Stomach (tissue), 8 donors: ENCODE measurements at regions not wholly inside any gene's neighbourhood (a gene's known extent, or its start where the extent isn't known, plus 50 kb on each side); places are given as distances from the start of the nearest gene placed in this dataset.
"Not testable (repeated sequence)": the region's sequence is repeated elsewhere in the genome, so short reads cannot be mapped to it uniquely, and the experiment has no call there.

Source experiments
- DNase-seq, 2 donors: peaks; one replicate each; pipeline versions ENCODE4 v3.0.0 to v3.0.0-alpha.2; 2013 to 2019
- H3K27ac ChIP-seq, 5 donors: fragments of 200-600 bp in 4 of 5; sonication (generic) in 4 of 5; one replicate each; pipeline ENCODE4 v1.5.1; 2013 to 2019; ENCODE audit warnings: mild to moderate bottlenecking in 1 of 5, moderate library complexity in 1 of 5
- H3K27me3 ChIP-seq, 3 donors: fragments of 200-600 bp; sonication (generic); one replicate each; pipeline ENCODE4 v1.5.1; 2017 to 2019; ENCODE audit warnings: mixed run types in 1 of 3
- H3K36me3 ChIP-seq, 4 donors: fragments of 200-600 bp; sonication (generic); 1 replicate in 3 of 4; 2 replicates in 1 of 4; pipeline ENCODE4 v1.5.1; 2016 to 2019
- H3K4me1 ChIP-seq, 4 donors: fragments of 200-600 bp; sonication (generic); one replicate each; pipeline ENCODE4 v1.5.1; 2016 to 2019
- H3K4me3 ChIP-seq, 4 donors: fragments of 200-600 bp; sonication (generic) in 3 of 4; one replicate each; pipeline ENCODE4 v1.5.1; 2016 to 2019; ENCODE audit warnings: mild to moderate bottlenecking in 1 of 4
- H3K9me3 ChIP-seq, 4 donors: fragments of 200-600 bp; sonication (generic); one replicate each; pipeline ENCODE4 v1.5.1; 2016 to 2019
- CTCF ChIP-seq, 7 experiments: fragments of 450-650 bp in 4 of 7; fragments of 200-600 bp in 3 of 7; sonication (generic) in 3 of 7; IDR thresholded peaks; one replicate each; pipeline ENCODE4 v1.5.1; 2016 to 2019; ENCODE audit warnings: antibody characterized with exemption in 7 of 7, control low read depth in 2 of 7, mild to moderate bottlenecking in 1 of 7
- EP300 ChIP-seq: sonication (generic); formaldehyde crosslinking; IDR thresholded peaks from one replicate; pipeline ENCODE4 v1.6.1; 2017; ENCODE audit warnings: antibody characterized with exemption
- POLR2A ChIP-seq, 4 donors: fragments of 450-650 bp; IDR thresholded peaks; one replicate each; pipeline ENCODE4 v1.6.1; 2016; ENCODE audit warnings: antibody characterized with exemption in 4 of 4, control low read depth in 2 of 4, mild to moderate bottlenecking in 1 of 4, moderate library complexity in 1 of 4
- POLR2AphosphoS5 ChIP-seq, 3 donors: sonication (generic); formaldehyde crosslinking; IDR thresholded peaks; one replicate each; pipeline ENCODE4 v1.6.1; 2016; ENCODE audit warnings: antibody characterized with exemption in 3 of 3
- WGBS, 5 donors: extraction: QIAGEN DNeasy Blood & Tissue Kit in 3 of 5; methylation state at CpG; one replicate each; pipeline versions ENCODE4 v1.1.5 to v1.1.7; 2013 to 2018; 5-methylcytosine and 5-hydroxymethylcytosine counted together
- intact Hi-C: fragments of 100-400 bp; cut with DNase I; formaldehyde crosslinking; loops from one replicate; pipeline ENCODE4 v1.15.1; 2023; ENCODE audit warnings: low total_unique reads
- donor health status: healthy with polysubstance abuse.
- donor health status: Bipolar disorder and iron deficiency.
- donor health status: healthy.

GRCh38 chr7:115319541-115319940 is 397.6 kb downstream of the MDFIC start:
- 40 to 73% (median 51%) methylated on average over 2 of the region's 2 CpGs for whole genome bisulfite sequencing, 5 donors
- Histone ChIP-seq H3K27ac (no peak overlapping the region), H3K4me3 (no peak overlapping the region), H3K4me1 (no peaks in the 10 kb centered on the region), H3K9me3 (no peaks in the 10 kb centered on the region), H3K27me3 (no peaks in the 10 kb centered on the region), H3K36me3 (no peaks in the 10 kb centered on the region)
- TF ChIP-seq CTCF (IDR thresholded peaks at IDR 0.05) (no peak), POLR2AphosphoS5 (IDR thresholded peaks at IDR 0.05) (no peak), EP300 (no peak), POLR2A (IDR thresholded peaks at IDR 0.05) (no peak)
- intact Hi-C loops = no loop called here
- DNase-seq = no peak

GRCh38 chr7:115310316-115310715 is 388.4 kb downstream of the MDFIC start:
- H3K27ac ChIP-seq, H3K36me3 ChIP-seq, H3K27me3 ChIP-seq, H3K9me3 ChIP-seq, intact Hi-C loops, H3K4me3 ChIP-seq, H3K4me1 ChIP-seq, DNase-seq: not testable (repeated sequence)
- 75 to 98% (median 87%) methylated on average over 2 of the region's 2 CpGs for WGBS, 5 donors

GRCh38 chr7:115306586-115306985 is 384.7 kb downstream of the MDFIC start:
- peak in 1 of 2 donors; percentile 42 for DNase-seq
- TF ChIP-seq POLR2AphosphoS5 (IDR thresholded peaks at IDR 0.05) (no peak), EP300 (no peak), CTCF (IDR thresholded peaks at IDR 0.05) (no peak), POLR2A (IDR thresholded peaks at IDR 0.05) (no peak)
- Histone ChIP-seq H3K4me3 (no peak overlapping the region), H3K36me3 (no peaks in the 10 kb centered on the region), H3K9me3 (no peaks in the 10 kb centered on the region), H3K27me3 (no peaks in the 10 kb centered on the region), H3K27ac (no peak overlapping the region), H3K4me1 (no peaks in the 10 kb centered on the region)
- intact Hi-C loops = no loop called here
- WGBS, 5 donors = 36 to 57% (median 52%) methylated on average over 2 of the region's 2 CpGs

- DNase-seq = no peak
- H3K4me1 ChIP-seq = no peaks in the 10 kb centered on the region
- no peak for TF ChIP-seq POLR2A (IDR thresholded peaks at IDR 0.05)
- TF ChIP-seq CTCF (IDR thresholded peaks at IDR 0.05) = no peak
- TF ChIP-seq EP300 = no peak
- TF ChIP-seq POLR2AphosphoS5 (IDR thresholded peaks at IDR 0.05) = no peak
- no peak overlapping the region for H3K4me3 ChIP-seq
- H3K9me3 ChIP-seq = no peaks in the 10 kb centered on the region
- H3K27me3 ChIP-seq = no peaks in the 10 kb centered on the region
- H3K36me3 ChIP-seq = no peaks in the 10 kb centered on the region
- intact Hi-C loops = no loop called here
- no peak overlapping the region for H3K27ac ChIP-seq
- WGBS, 5 donors = 44 to 61% (median 54%) methylated on average over 1 of the region's 1 CpG
These were observed 378.5 kb downstream of the MDFIC start for GRCh38 chr7:115300231-115300870.

GRCh38 chr7:115299397-115300037 is 377.6 kb downstream of the MDFIC start:
- no peaks in the 10 kb centered on the region for H3K4me1 ChIP-seq
- H3K4me3 ChIP-seq = no peak overlapping the region
- H3K27me3 ChIP-seq = no peaks in the 10 kb centered on the region
- intact Hi-C loops = no loop called here
- H3K36me3 ChIP-seq = no peaks in the 10 kb centered on the region
- WGBS, 5 donors = 56 to 67% (median 64%) methylated on average over 6 of the region's 6 CpGs
- no peak overlapping the region for H3K27ac ChIP-seq
- H3K9me3 ChIP-seq = no peaks in the 10 kb centered on the region
- DNase-seq = no peak
- TF ChIP-seq POLR2AphosphoS5 (IDR thresholded peaks at IDR 0.05) = no peak
- TF ChIP-seq EP300 = no peak
- no peak for TF ChIP-seq CTCF (IDR thresholded peaks at IDR 0.05)
- no peak for TF ChIP-seq POLR2A (IDR thresholded peaks at IDR 0.05)
